ENCODE measurements at regions not wholly inside any gene's neighbourhood (a gene's known extent, or its start where the extent isn't known, plus 50 kb on each side); places are given as distances from the start of the nearest gene placed in this dataset.

DNA sequence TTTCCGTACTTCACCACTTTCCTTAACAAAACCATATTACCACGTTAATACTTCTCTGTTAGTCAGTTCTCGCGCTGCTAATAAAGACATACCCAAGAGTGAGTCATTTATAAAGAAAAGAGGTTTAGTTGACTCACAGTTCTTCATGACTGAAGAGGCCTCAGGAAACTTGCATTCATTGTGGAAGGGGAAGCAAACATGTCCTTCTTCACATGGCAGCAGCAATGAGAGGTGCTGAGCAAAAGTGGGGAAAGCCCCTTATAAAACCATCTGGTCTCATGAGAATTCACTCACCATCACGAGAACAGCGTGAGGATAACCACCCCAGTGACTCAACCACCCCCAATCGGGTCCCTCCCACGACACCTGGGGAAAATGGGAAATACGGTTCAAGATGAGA is 289.8 kb upstream of the CLNK start:
- TF ChIP-seq CTCF (conservative IDR thresholded peaks at IDR 0.05) (no peak), ZFX (IDR thresholded peaks at IDR 0.05) (no peak)
- H3K27ac ChIP-seq, result no peak overlapping the region

DNA sequence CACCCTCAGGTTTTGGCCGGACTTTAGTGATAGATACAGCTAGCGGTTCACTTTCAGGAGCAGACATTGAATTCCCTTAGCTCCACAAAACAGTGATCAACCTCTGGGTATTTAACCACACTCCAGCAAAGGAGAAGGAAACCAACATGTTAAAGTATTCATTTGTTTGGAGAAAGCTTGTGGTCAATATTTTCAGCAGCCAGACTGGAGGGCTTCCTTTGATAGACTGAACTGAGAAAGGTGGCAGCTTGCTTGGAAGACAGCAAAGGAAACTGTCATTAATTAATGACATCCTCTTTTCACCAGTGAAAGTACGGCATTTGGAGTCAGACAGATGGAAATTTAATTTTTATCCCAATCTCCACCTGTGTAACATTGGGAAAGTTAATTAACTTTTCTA is 289.1 kb upstream of the CLNK start:
- no peak for TF ChIP-seq ZFX (IDR thresholded peaks at IDR 0.05)
- no peak for TF ChIP-seq CTCF (conservative IDR thresholded peaks at IDR 0.05)
- no peak overlapping the region for H3K27ac ChIP-seq

- H3K27ac ChIP-seq, result no peak overlapping the region
- no peak for TF ChIP-seq CTCF (conservative IDR thresholded peaks at IDR 0.05)
- no peak for TF ChIP-seq ZFX (IDR thresholded peaks at IDR 0.05)
Measured at GRCh38 chr4:10971800-10972401, 287.3 kb upstream of the CLNK start.

GRCh38 chr4:10965196-10965595 is 280.6 kb upstream of the CLNK start:
- H3K27ac ChIP-seq, result no peak overlapping the region
- no peak for TF ChIP-seq ZFX (IDR thresholded peaks at IDR 0.05)
- TF ChIP-seq CTCF (conservative IDR thresholded peaks at IDR 0.05), result no peak

- TF ChIP-seq ZFX (IDR thresholded peaks at IDR 0.05) (no peak), CTCF (conservative IDR thresholded peaks at IDR 0.05) (no peak)
Measured at GRCh38 chr4:10963958-10964703, 279.6 kb upstream of the CLNK start.

DNA sequence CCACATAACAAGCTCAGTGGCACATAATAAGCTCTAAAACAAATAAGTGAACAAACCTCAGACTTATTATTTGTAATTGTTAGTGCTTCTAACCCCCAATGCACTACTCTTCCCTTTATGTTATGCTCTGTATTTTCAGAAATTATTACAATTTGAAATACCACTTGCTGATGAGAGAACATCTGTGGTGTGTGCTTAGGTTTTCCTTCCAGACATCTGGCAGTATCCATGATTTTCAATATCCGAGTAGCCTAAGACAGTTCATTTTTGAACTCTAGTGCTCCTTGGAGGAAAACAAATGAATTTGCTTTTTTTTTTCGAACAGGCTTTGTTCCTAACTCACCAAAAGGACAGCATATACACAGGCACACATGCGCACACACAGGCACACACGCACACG is 278.7 kb upstream of the CLNK start:
- no peak overlapping the region for H3K27ac ChIP-seq
- TF ChIP-seq CTCF (conservative IDR thresholded peaks at IDR 0.05) (no peak), ZFX (IDR thresholded peaks at IDR 0.05) (no peak)

More at GRCh38 chr4:10963958-10964703, 279.6 kb upstream of the CLNK start:
- no peak overlapping the region for H3K27ac ChIP-seq

GRCh38 chr4:10962246-10962645 is 277.7 kb upstream of the CLNK start:
- no peak overlapping the region for H3K27ac ChIP-seq
- TF ChIP-seq CTCF (conservative IDR thresholded peaks at IDR 0.05) (no peak), ZFX (IDR thresholded peaks at IDR 0.05) (no peak)
